HG03460 (cell line): ENCODE measurements at regions not wholly inside any gene's neighbourhood (a gene's known extent, or its start where the extent isn't known, plus 50 kb on each side); places are given as distances from the start of the nearest gene placed in this dataset.
"Not testable (repeated sequence)": the region's sequence is repeated elsewhere in the genome, so short reads cannot be mapped to it uniquely, and the experiment has no call there.

Experiments used
- ATAC-seq: cut with Tn5 transposase; IDR thresholded peaks from one replicate; pipeline ENCODE4 v1.9.1; 2021; ENCODE audit not compliant: unreplicated experiment

- no peak for ATAC-seq
Measured at GRCh38 chr1:221241157-221241556, 361.9 kb downstream of the HLX start.

- no peak for ATAC-seq
Measured at GRCh38 chr1:221241592-221241991, 362.3 kb downstream of the HLX start.

GRCh38 chr1:221246067-221246466 lies 366.8 kb downstream of the HLX start:
- no peak for ATAC-seq

GRCh38 chr1:221246628-221247415 lies 367.6 kb downstream of the HLX start:
- ATAC-seq = no peak

GRCh38 chr1:221251580-221251979 lies 372.3 kb downstream of the HLX start:
- ATAC-seq = no peak

GRCh38 chr1:221254813-221255212 lies 375.6 kb downstream of the HLX start:
- no peak for ATAC-seq

GRCh38 chr1:221256773-221257172 lies 377.5 kb downstream of the HLX start:
- no peak for ATAC-seq

GRCh38 chr1:221257548-221257947 lies 378.3 kb downstream of the HLX start:
- ATAC-seq = not testable (repeated sequence)

GRCh38 chr1:221262677-221263076 lies 383.4 kb downstream of the HLX start:
- not testable (repeated sequence) for ATAC-seq

- peak; percentile 81 for ATAC-seq
Measured at GRCh38 chr1:221263831-221264767, 384.9 kb downstream of the HLX start.

GRCh38 chr1:221264848-221265247 lies 385.6 kb downstream of the HLX start:
- ATAC-seq = no peak

- no peak for ATAC-seq
Measured at GRCh38 chr1:221268295-221268694, 389.1 kb downstream of the HLX start.

- no peak for ATAC-seq
Measured at GRCh38 chr1:221271701-221272100, 392.5 kb downstream of the HLX start.

- ATAC-seq = no peak
Measured at GRCh38 chr1:221272940-221273339, 393.7 kb downstream of the HLX start.

GRCh38 chr1:221274373-221274772 lies 395.1 kb downstream of the HLX start:
- no peak for ATAC-seq

GRCh38 chr1:221276896-221277409 lies 397.7 kb downstream of the HLX start:
- ATAC-seq = no peak

GRCh38 chr1:221279146-221279545 lies 399.9 kb downstream of the HLX start:
- ATAC-seq = no peak

GRCh38 chr1:221283532-221283931 lies 404.3 kb downstream of the HLX start:
- no peak for ATAC-seq

GRCh38 chr1:221284028-221284427 lies 404.8 kb downstream of the HLX start:
- ATAC-seq = no peak

GRCh38 chr1:221284991-221285390 lies 405.7 kb downstream of the HLX start:
- not testable (repeated sequence) for ATAC-seq

- ATAC-seq = not testable (repeated sequence)
Measured at GRCh38 chr1:221285458-221286210, 406.4 kb downstream of the HLX start.
